ENCODE measurements at regions not wholly inside any gene's neighbourhood (a gene's known extent, or its start where the extent isn't known, plus 50 kb on each side); places are given as distances from the start of the nearest gene placed in this dataset.
"Not testable (repeated sequence)": the region's sequence is repeated elsewhere in the genome, so short reads cannot be mapped to it uniquely, and the experiment has no call there.

GRCh38 chr19:30103981-30104380 is 161.9 kb downstream of the URI1 start:
- DNase-seq, result no peak

DNA sequence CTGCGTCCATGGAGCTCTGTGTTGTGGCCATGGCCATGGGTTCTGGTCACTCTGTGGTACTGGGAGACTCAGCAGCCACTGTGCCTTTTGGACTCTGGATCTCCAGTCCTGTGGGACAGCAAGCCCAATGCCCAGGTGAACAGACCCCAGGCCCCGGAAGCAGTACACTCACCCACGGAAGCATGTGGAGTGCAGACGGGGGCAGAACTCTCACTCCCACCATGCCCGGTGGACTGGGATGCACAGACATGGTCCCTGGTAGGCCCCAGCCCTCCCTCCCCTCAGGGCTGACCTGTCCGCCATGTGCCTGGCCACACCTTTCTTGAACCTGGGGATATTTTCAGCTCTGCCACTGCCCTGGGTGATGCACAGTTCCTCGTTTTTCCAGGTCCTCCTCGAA is 163.3 kb downstream of the URI1 start:
- no peak for DNase-seq

DNA sequence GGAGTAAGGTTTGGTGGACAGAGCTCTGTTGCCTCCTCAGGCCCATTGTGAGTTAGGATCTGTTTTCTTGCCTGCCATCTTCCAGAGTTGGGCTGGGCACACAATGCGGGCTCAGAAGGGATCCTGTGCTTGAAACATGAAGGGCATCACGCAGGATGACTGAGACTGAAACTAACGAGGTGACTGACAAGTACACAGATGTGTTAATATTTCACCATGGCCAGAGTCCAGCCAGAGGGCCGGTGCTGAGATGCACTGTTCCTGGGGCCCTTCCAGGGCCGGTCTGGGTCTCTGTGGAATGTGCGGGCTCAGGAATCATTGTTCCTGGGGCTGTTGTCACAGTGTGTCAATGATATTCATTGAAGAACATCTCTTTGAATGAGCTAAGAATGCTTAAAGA is 163.7 kb downstream of the URI1 start:
- DNase-seq, result no peak

GRCh38 chr19:30106417-30107095 is 164.5 kb downstream of the URI1 start:
- DNase-seq, result no peak

DNA sequence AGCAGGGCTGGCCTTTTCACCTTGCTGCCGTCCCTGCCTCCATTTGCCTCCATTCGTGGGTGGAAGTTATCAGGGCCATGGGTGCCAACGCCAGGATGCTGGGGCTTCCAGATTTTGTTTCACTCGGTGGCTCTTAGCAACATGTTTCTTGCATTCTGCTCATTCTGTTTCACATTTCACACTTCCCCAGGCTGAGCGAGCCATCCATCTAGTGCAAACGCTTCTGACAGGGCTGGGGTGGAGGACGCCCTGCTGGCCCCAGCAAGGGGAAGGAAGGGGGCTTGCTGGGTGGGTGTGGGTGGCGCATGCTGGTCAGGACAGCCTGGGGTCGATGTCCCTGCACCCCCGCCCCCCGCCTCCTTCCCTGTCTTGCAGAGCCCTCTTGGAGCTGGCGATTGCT is 165.2 kb downstream of the URI1 start:
- DNase-seq, result no peak

- no peak for DNase-seq
Measured at GRCh38 chr19:30109565-30109964, 167.5 kb downstream of the URI1 start.

DNA sequence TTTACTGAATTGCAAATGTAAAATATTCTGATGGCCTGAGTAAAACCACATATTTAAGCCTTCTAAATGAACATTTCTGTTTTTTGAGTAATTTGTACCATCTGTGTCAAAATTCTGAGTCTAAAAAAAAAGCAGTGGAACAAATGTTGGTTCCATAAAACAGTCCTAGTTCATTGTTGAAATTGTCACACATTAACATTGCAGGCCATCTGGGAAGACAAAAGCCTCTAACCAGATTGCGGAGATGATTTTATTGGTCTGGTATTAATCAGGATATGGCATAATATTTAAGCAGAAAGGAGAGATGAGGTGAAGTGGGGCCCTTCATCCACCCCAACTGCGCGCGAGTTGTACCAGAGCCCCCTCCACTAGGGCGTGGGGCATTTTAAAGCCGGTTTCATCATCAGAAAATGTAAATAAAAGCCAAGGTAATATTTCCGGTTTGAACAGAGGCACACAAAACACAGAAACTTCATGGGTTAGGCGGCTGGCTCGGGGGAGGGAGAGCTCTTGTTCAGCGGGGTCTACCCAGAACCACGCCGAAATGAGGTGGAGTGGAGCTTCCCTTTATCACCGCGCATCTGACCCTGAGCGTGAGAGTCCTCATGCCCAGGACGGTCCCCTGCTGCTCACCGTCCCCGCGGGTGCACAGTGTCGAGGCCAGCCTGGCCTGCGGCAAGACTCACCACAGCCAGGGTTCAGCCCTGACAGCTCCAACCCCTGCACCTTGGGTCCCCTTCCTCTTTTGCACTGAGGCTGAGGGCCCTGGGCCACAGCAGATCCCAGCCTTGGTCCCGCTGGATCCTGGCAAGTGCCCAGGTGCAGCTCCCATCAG is 169.2 kb downstream of the URI1 start:
- no peak for DNase-seq

- no peak for DNase-seq
Measured at GRCh38 chr19:30112171-30112570, 170.1 kb downstream of the URI1 start.

DNA sequence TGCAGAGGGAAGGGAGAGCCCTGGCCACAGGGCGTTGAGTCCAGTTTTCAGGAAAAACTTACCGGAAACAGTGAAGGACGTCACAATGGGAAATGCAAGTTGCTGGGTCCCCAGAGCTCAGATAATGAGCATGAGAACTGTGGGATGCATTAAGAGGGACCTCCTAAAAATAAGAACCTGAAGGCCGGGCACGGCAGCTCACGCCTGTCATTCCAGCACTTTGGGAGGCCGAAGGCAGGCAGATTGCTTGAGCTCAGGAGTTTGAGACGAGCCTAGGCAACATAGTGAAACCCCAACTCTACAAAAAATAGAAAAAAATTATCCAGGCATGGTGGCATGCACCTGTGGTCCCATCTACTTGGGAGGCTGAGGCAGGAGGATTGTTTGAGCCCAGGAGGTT is 170.6 kb downstream of the URI1 start:
- DNase-seq, result no peak

- no peak for DNase-seq
Measured at GRCh38 chr19:30113186-30113585, 171.1 kb downstream of the URI1 start.

- DNase-seq, result not testable (repeated sequence)
Measured at GRCh38 chr19:30114095-30114494, 172.1 kb downstream of the URI1 start.

DNA sequence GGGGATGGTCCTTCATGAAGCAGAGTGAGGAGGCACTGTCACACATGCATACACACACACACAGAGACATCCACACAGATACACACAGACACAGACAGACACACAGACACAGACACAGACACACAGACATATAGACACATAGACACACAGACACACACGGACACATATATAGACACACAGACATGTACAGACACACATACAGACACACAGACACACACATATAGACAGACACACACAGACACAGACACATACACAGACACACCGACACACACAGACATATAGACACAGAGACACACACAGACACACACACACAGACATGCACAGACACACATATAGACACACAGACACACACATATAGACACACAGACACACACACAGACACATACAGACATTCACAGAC is 173.9 kb downstream of the URI1 start:
- no peak for DNase-seq

- DNase-seq, result no peak
Measured at GRCh38 chr19:30116530-30116929, 174.5 kb downstream of the URI1 start.

DNA sequence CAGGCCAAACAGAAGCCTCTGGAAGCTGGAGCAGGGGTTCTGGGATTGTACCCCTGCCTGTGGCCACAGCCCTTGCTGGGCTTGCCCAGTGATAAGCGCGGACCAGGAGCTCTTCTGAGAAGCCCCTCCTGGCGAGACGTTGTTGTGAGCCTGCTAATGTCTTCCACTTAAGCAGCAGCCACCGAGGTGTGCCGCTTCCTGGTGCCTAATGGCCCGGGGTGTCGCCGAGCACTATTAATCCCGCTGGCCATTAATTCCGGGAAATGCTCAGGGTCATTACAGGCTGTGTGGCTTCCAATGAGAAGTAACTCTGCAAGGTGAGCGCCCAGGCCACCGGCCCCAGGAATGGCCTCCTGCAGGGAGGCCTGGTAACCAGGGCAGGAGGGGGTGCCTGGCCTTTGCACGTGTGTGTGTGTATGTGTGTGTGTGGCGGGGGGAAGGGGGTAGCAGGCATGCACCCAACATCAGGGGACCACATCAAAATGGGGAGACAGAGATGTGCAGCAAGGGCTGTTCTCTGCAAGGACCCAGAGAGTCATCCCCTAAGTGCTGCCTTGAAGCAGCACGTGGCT is 175.0 kb downstream of the URI1 start:
- DNase-seq, result no peak

GRCh38 chr19:30117636-30118145 is 175.7 kb downstream of the URI1 start:
- DNase-seq, result no peak

DNA sequence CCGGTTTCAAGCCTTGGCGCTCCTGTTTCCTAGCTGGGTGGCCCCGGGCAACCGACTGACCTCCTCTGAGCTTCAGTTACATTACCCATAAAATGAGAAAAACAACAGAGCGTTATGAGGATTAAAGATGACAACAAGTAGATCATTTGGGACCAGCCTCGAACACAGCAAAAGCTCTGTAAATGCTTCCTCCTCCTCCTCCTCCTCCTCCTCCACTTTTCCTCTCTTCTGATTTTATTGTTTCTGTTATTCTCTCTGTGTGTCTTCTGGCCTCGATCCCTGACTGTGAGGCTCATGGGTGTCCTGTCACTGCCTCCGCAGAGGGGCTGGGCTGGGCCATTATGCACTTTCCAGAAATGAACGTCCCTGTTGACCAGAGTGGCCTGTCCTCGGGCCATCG is 176.2 kb downstream of the URI1 start:
- DNase-seq, result no peak

DNA sequence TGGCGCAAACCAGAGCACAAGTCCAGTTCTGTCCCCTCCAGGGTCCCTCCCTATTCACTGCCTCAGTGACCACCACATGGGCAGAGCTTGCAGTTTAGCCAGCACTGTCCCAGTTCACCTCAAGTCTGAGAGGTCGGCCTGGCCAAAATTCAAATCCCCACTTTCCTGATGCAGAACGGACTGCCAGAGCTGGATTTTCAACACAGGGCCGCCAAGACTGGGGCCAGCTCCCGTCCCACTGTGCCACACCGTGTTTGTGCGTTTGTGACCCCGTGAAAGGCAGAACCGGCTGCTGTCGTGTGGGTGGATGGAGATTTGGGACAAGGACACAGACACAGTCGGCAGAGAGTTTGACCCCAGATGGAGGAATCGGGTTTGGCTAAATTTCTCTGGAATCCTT is 176.7 kb downstream of the URI1 start:
- no peak for DNase-seq

- DNase-seq, result no peak
Measured at GRCh38 chr19:30119180-30119908, 177.3 kb downstream of the URI1 start.

GRCh38 chr19:30120860-30121484 is 178.9 kb downstream of the URI1 start:
- DNase-seq, result no peak

- DNase-seq, result no peak
Measured at GRCh38 chr19:30122431-30122830, 180.4 kb downstream of the URI1 start.

- DNase-seq, result no peak
Measured at GRCh38 chr19:30123119-30123518, 181.1 kb downstream of the URI1 start.

GRCh38 chr19:30123611-30124010 is 181.6 kb downstream of the URI1 start:
- DNase-seq, result no peak

- no peak for DNase-seq
Measured at GRCh38 chr19:30128211-30128610, 186.2 kb downstream of the URI1 start.
